HFFc6 (cell line): ENCODE measurements at regions not wholly inside any gene's neighbourhood (a gene's known extent, or its start where the extent isn't known, plus 50 kb on each side); places are given as distances from the start of the nearest gene placed in this dataset.

ENCODE experiments used
- DNase-seq: peaks from one replicate; pipeline ENCODE4 v3.0.0-alpha.2; 2018
- H3K27ac Mint-ChIP-seq: 2 replicates; pipeline ENCODE4 v1.8.0; 2020; ENCODE audit warnings: mild to moderate bottlenecking, mixed read lengths
- H3K27me3 Mint-ChIP-seq: 2 replicates; pipeline ENCODE4 v1.8.0; 2021; ENCODE audit warnings: mild to moderate bottlenecking, moderate library complexity, mixed read lengths; ENCODE audit not compliant: insufficient read depth
- H3K36me3 Mint-ChIP-seq: 2 replicates; pipeline ENCODE4 v1.8.0; 2021; ENCODE audit warnings: low read depth, mixed read lengths
- H3K4me1 Mint-ChIP-seq: 2 replicates; pipeline ENCODE4 v1.8.0; 2020; ENCODE audit warnings: low read depth, mixed read lengths
- H3K4me3 Mint-ChIP-seq: 2 replicates; pipeline ENCODE4 v1.8.0; 2020; ENCODE audit warnings: mild to moderate bottlenecking, moderate library complexity, mixed read lengths
- H3K9me3 Mint-ChIP-seq: 2 replicates; pipeline ENCODE4 v1.8.0; 2020; ENCODE audit warnings: mild to moderate bottlenecking, mixed read lengths
- CTCF ChIP-seq: fragments of 200-600 bp; sonication (generic); IDR thresholded peaks from 2 replicates; pipeline ENCODE4 v1.5.0; 2021; ENCODE audit warnings: antibody characterized with exemption, mild to moderate bottlenecking

GRCh38 chr13:73412933-73413332, 354.1 kb downstream of the KLF5 start:
- H3K4me3 Mint-ChIP-seq: no peak overlapping the region
- peaks cover 37% of the 10 kb centered on the region for H3K4me1 Mint-ChIP-seq
- no peaks in the 10 kb centered on the region for H3K9me3 Mint-ChIP-seq
- H3K27ac Mint-ChIP-seq: no peak overlapping the region
- H3K36me3 Mint-ChIP-seq: peaks cover 6% of the 10 kb centered on the region; the same call in 1 of the 2 replicates
- no peak for DNase-seq
- no peak for TF ChIP-seq CTCF
- H3K27me3 Mint-ChIP-seq: no peaks in the 10 kb centered on the region

DNA sequence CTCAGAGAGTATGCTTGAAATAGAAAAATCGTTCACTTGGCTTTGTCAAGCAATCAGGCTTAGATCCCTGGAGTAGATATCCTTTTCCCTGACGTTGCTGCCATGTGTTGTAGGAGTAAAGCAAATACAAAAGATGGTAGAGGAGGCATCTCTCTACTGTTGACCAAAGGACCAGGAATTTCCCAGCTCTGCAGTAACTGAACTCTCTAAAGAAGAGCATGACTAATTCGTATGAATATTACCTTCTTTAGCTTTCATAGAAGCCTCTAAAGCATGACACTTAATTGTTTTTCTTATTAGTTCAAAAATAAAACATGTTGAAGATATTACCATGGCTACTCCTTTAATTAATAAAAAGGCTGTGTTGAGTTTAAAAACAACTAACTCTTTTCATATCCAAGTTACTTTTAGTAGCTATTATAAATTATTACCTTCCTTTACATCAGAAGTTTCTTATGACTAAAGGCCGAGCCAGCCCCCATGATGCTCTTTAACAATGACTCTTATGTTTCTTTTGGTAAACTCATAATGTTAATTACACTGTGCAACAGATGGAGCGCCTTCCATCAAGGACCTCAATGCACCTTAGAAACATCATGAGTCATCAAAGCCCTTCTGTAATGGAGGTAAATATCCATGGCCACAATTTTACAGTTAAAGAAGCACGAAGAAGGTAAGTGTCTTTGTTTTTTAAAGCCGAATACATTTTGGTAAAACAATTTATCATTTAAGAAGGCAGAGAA, 352.4 kb downstream of the KLF5 start:
- no peak for TF ChIP-seq CTCF
- H3K9me3 Mint-ChIP-seq: no peaks in the 10 kb centered on the region
- peak; percentile 14 for DNase-seq
- H3K36me3 Mint-ChIP-seq: peaks cover 6% of the 10 kb centered on the region; the same call in 1 of the 2 replicates
- H3K27me3 Mint-ChIP-seq: no peaks in the 10 kb centered on the region
- no peak overlapping the region for H3K4me3 Mint-ChIP-seq
- no peak overlapping the region for H3K27ac Mint-ChIP-seq
- peaks cover 32% of the 10 kb centered on the region for H3K4me1 Mint-ChIP-seq

- no peak overlapping the region for H3K27ac Mint-ChIP-seq
- peaks cover 25% of the 10 kb centered on the region for H3K4me1 Mint-ChIP-seq
- DNase-seq: no peak
- TF ChIP-seq CTCF: no peak
- no peaks in the 10 kb centered on the region for H3K9me3 Mint-ChIP-seq
- H3K36me3 Mint-ChIP-seq: peaks cover 6% of the 10 kb centered on the region; the same call in 1 of the 2 replicates
- H3K4me3 Mint-ChIP-seq: no peak overlapping the region
- peaks cover 1% of the 10 kb centered on the region; the same call in 1 of the 2 replicates for H3K27me3 Mint-ChIP-seq
Measured at GRCh38 chr13:73406454-73406853, 347.6 kb downstream of the KLF5 start.

GRCh38 chr13:73404581-73404980, 345.8 kb downstream of the KLF5 start:
- Mint-ChIP-seq H3K36me3 (peaks cover 3% of the 10 kb centered on the region; the same call in 1 of the 2 replicates), H3K27ac (no peak overlapping the region), H3K27me3 (peaks cover 1% of the 10 kb centered on the region; the same call in 1 of the 2 replicates), H3K4me3 (no peak overlapping the region), H3K4me1 (peaks cover 15% of the 10 kb centered on the region), H3K9me3 (no peaks in the 10 kb centered on the region)
- TF ChIP-seq CTCF: no peak
- DNase-seq: no peak

- no peak overlapping the region for H3K4me3 Mint-ChIP-seq
- TF ChIP-seq CTCF: no peak
Measured at GRCh38 chr13:73403355-73404120, 344.7 kb downstream of the KLF5 start.

More at GRCh38 chr13:73403355-73404120, 344.7 kb downstream of the KLF5 start:
- H3K9me3 Mint-ChIP-seq: no peaks in the 10 kb centered on the region
- no peak overlapping the region for H3K27ac Mint-ChIP-seq
- H3K4me1 Mint-ChIP-seq: peaks cover 22% of the 10 kb centered on the region
- DNase-seq: no peak
- no peaks in the 10 kb centered on the region for H3K36me3 Mint-ChIP-seq
- peaks cover 1% of the 10 kb centered on the region; the same call in 1 of the 2 replicates for H3K27me3 Mint-ChIP-seq
